GM19240 (cell line): ENCODE measurements at regions not wholly inside any gene's neighbourhood (a gene's known extent, or its start where the extent isn't known, plus 50 kb on each side); places are given as distances from the start of the nearest gene placed in this dataset.

ENCODE experiments used
- DNase-seq: peaks from one replicate; pipeline ENCODE4 v3.0.0; 2011; ENCODE audit warnings: low spot score; ENCODE audit not compliant: insufficient read length

GRCh38 chr4:163582703-163583102 is 88.2 kb downstream of the TMA16 start:
- no peak for DNase-seq

GRCh38 chr4:163587867-163588266 is 93.4 kb downstream of the TMA16 start:
- DNase-seq, result no peak

- no peak for DNase-seq
Observed at GRCh38 chr4:163588532-163588931, 94.0 kb downstream of the TMA16 start.

GRCh38 chr4:163590103-163590502 is 95.6 kb downstream of the TMA16 start:
- no peak for DNase-seq

GRCh38 chr4:163590619-163591264 is 96.3 kb downstream of the TMA16 start:
- no peak for DNase-seq

GRCh38 chr4:163591614-163592020 is 97.1 kb downstream of the TMA16 start:
- DNase-seq, result no peak

- no peak for DNase-seq
Observed at GRCh38 chr4:163592212-163592611, 97.7 kb downstream of the TMA16 start.

GRCh38 chr4:163595580-163595979 is 101.1 kb downstream of the TMA16 start:
- no peak for DNase-seq

GRCh38 chr4:163598028-163598427 is 103.5 kb downstream of the TMA16 start:
- no peak for DNase-seq

GRCh38 chr4:163598489-163598888 is 104.0 kb downstream of the TMA16 start:
- DNase-seq, result no peak

- no peak for DNase-seq
Observed at GRCh38 chr4:163600727-163601126, 106.2 kb downstream of the TMA16 start.

GRCh38 chr4:163603257-163603656 is 108.8 kb downstream of the TMA16 start:
- no peak for DNase-seq

- DNase-seq, result no peak
Observed at GRCh38 chr4:163606896-163607691, 112.6 kb downstream of the TMA16 start.

GRCh38 chr4:163609019-163609418 is 114.5 kb downstream of the TMA16 start:
- no peak for DNase-seq

- no peak for DNase-seq
Observed at GRCh38 chr4:163610648-163611047, 116.2 kb downstream of the TMA16 start.

- DNase-seq, result no peak
Observed at GRCh38 chr4:163611182-163611581, 116.7 kb downstream of the TMA16 start.

- no peak for DNase-seq
Observed at GRCh38 chr4:163611784-163612445, 117.4 kb downstream of the TMA16 start.

GRCh38 chr4:163612762-163613161 is 118.3 kb downstream of the TMA16 start:
- no peak for DNase-seq

- no peak for DNase-seq
Observed at GRCh38 chr4:163613383-163613782, 118.9 kb downstream of the TMA16 start.

GRCh38 chr4:163614866-163615265 is 120.4 kb downstream of the TMA16 start:
- DNase-seq, result no peak

- no peak for DNase-seq
Observed at GRCh38 chr4:163618845-163619244, 124.4 kb downstream of the TMA16 start.

- DNase-seq, result no peak
Observed at GRCh38 chr4:163620738-163621137, 126.2 kb downstream of the TMA16 start.
